ENCODE measurements at regions not wholly inside any gene's neighbourhood (a gene's known extent, or its start where the extent isn't known, plus 50 kb on each side); places are given as distances from the start of the nearest gene placed in this dataset.

GRCh38 chr2:207225773-207226172 is 60.0 kb upstream of the KLF7 start:
- DNase-seq (ENCODE audit: insufficient read length, low spot score, missing footprints): no peak
- no peak for TF ChIP-seq CTCF (IDR thresholded peaks at IDR 0.05; ENCODE audit: extremely low read depth, low read depth, low read length)

GRCh38 chr2:207226243-207226642 is 60.5 kb upstream of the KLF7 start:
- Histone ChIP-seq H3K79me2 (ENCODE audit: insufficient read depth, low read length) (no peaks in the 10 kb centered on the region), H4K20me1 (ENCODE audit: insufficient read depth, low read length) (no peaks in the 10 kb centered on the region), H3K4me1 (ENCODE audit: insufficient read depth, low read length) (peaks cover 9% of the 10 kb centered on the region), H3K9me3 (ENCODE audit: low read depth, low read length) (no peaks in the 10 kb centered on the region), H3K27ac (ENCODE audit: low read depth, low read length) (no peak overlapping the region), H3K27me3 (ENCODE audit: insufficient read depth, low read length) (no peaks in the 10 kb centered on the region), H3K36me3 (ENCODE audit: insufficient read depth, low read length) (no peaks in the 10 kb centered on the region), H3K4me2 (ENCODE audit: insufficient read depth, low read length) (no peak overlapping the region), H3K4me3 (ENCODE audit: insufficient read depth, low read length) (no peak overlapping the region), H2AFZ (ENCODE audit: low read length) (no peak overlapping the region)
- DNase-seq (ENCODE audit: insufficient read length, low spot score, missing footprints): peak; percentile 44
- TF ChIP-seq CTCF (IDR thresholded peaks at IDR 0.05; ENCODE audit: extremely low read depth, low read depth, low read length): no peak

More at GRCh38 chr2:207225773-207226172, 60.0 kb upstream of the KLF7 start:
- no peaks in the 10 kb centered on the region for H3K27me3 ChIP-seq (ENCODE audit: insufficient read depth, low read length)
- H3K79me2 ChIP-seq (ENCODE audit: insufficient read depth, low read length): no peaks in the 10 kb centered on the region
- no peak overlapping the region for H3K4me2 ChIP-seq (ENCODE audit: insufficient read depth, low read length)
- H4K20me1 ChIP-seq (ENCODE audit: insufficient read depth, low read length): no peaks in the 10 kb centered on the region
- H2AFZ ChIP-seq (ENCODE audit: low read length): no peak overlapping the region
- peaks cover 4% of the 10 kb centered on the region for H3K4me1 ChIP-seq (ENCODE audit: insufficient read depth, low read length)
- no peaks in the 10 kb centered on the region for H3K36me3 ChIP-seq (ENCODE audit: insufficient read depth, low read length)
- no peaks in the 10 kb centered on the region for H3K9me3 ChIP-seq (ENCODE audit: low read depth, low read length)
- H3K27ac ChIP-seq (ENCODE audit: low read depth, low read length): no peak overlapping the region
- H3K4me3 ChIP-seq (ENCODE audit: insufficient read depth, low read length): no peak overlapping the region

GRCh38 chr2:207226671-207227061 is 60.9 kb upstream of the KLF7 start:
- Histone ChIP-seq H4K20me1 (ENCODE audit: insufficient read depth, low read length) (no peaks in the 10 kb centered on the region), H3K4me3 (ENCODE audit: insufficient read depth, low read length) (no peak overlapping the region), H3K79me2 (ENCODE audit: insufficient read depth, low read length) (no peaks in the 10 kb centered on the region), H2AFZ (ENCODE audit: low read length) (no peak overlapping the region), H3K4me2 (ENCODE audit: insufficient read depth, low read length) (peak overlapping the region; percentile 33), H3K4me1 (ENCODE audit: insufficient read depth, low read length) (peaks cover 13% of the 10 kb centered on the region), H3K9me3 (ENCODE audit: low read depth, low read length) (no peaks in the 10 kb centered on the region), H3K27ac (ENCODE audit: low read depth, low read length) (no peak overlapping the region), H3K36me3 (ENCODE audit: insufficient read depth, low read length) (no peaks in the 10 kb centered on the region), H3K27me3 (ENCODE audit: insufficient read depth, low read length) (no peaks in the 10 kb centered on the region)
- TF ChIP-seq CTCF (IDR thresholded peaks at IDR 0.05; ENCODE audit: extremely low read depth, low read depth, low read length): no peak
- no peak for DNase-seq (ENCODE audit: insufficient read length, low spot score, missing footprints)

GRCh38 chr2:207227062-207227748 is 61.5 kb upstream of the KLF7 start:
- H3K27ac ChIP-seq (ENCODE audit: low read depth, low read length): no peak overlapping the region
- no peak overlapping the region for H2AFZ ChIP-seq (ENCODE audit: low read length)
- H3K36me3 ChIP-seq (ENCODE audit: insufficient read depth, low read length): no peaks in the 10 kb centered on the region
- peak overlapping the region; percentile 33 for H3K4me2 ChIP-seq (ENCODE audit: insufficient read depth, low read length)
- H3K4me1 ChIP-seq (ENCODE audit: insufficient read depth, low read length): peaks cover 19% of the 10 kb centered on the region
- DNase-seq (ENCODE audit: insufficient read length, low spot score, missing footprints): no peak
- no peak for TF ChIP-seq CTCF (IDR thresholded peaks at IDR 0.05; ENCODE audit: extremely low read depth, low read depth, low read length)
- H3K9me3 ChIP-seq (ENCODE audit: low read depth, low read length): no peaks in the 10 kb centered on the region
- H4K20me1 ChIP-seq (ENCODE audit: insufficient read depth, low read length): no peaks in the 10 kb centered on the region
- no peaks in the 10 kb centered on the region for H3K79me2 ChIP-seq (ENCODE audit: insufficient read depth, low read length)
- H3K4me3 ChIP-seq (ENCODE audit: insufficient read depth, low read length): no peak overlapping the region
- no peaks in the 10 kb centered on the region for H3K27me3 ChIP-seq (ENCODE audit: insufficient read depth, low read length)

All from osteoblast (primary cell).